ENCODE measurements at regions not wholly inside any gene's neighbourhood (a gene's known extent, or its start where the extent isn't known, plus 50 kb on each side); places are given as distances from the start of the nearest gene placed in this dataset.

- H3K27me3 Mint-ChIP-seq (ENCODE audit: low read depth): no peaks in the 10 kb centered on the region
- H3K36me3 Mint-ChIP-seq (ENCODE audit: low read depth): no peaks in the 10 kb centered on the region
- peaks cover 8% of the 10 kb centered on the region for H3K9me3 Mint-ChIP-seq
- DNase-seq (ENCODE audit: low read depth, low spot score): no peak
- H3K4me1 Mint-ChIP-seq: peaks cover 9% of the 10 kb centered on the region
- no peak overlapping the region for H3K4me3 Mint-ChIP-seq
- no peak overlapping the region for H3K27ac Mint-ChIP-seq (ENCODE audit: unreplicated experiment)
- TF ChIP-seq CTCF (conservative IDR thresholded peaks at IDR 0.05): no peak
Observed at GRCh38 chr2:236661762-236662110, 92.1 kb downstream of the ACKR3 start.

- Mint-ChIP-seq H3K4me3 (no peak overlapping the region), H3K27me3 (ENCODE audit: low read depth) (no peaks in the 10 kb centered on the region), H3K27ac (ENCODE audit: unreplicated experiment) (no peak overlapping the region), H3K36me3 (ENCODE audit: low read depth) (no peaks in the 10 kb centered on the region), H3K9me3 (peaks cover 8% of the 10 kb centered on the region), H3K4me1 (peaks cover 9% of the 10 kb centered on the region)
- no peak for TF ChIP-seq CTCF (conservative IDR thresholded peaks at IDR 0.05)
- no peak for DNase-seq (ENCODE audit: low read depth, low spot score)
Observed at GRCh38 chr2:236662231-236663185, 92.9 kb downstream of the ACKR3 start.

GRCh38 chr2:236663287-236664101 lies 93.9 kb downstream of the ACKR3 start:
- peaks cover 13% of the 10 kb centered on the region for H3K4me1 Mint-ChIP-seq

DNA sequence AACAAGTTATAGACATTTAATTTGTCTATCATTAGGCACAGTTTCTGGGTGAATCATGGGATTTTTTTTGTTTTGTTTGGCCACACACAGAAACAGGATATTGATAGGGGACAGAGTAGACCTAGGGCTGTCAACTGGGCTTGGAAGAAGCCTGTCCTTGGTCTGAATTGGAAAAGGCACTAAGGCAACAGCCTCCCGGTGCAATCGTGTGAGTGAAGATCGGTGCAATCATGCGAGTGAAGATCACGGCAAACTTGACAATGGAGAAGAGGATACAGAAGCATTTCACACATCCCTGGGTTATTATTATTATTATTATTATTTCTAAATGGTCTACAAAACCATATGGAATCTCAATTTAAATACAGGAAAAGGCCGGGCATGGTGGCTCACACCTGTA lies 94.5 kb downstream of the ACKR3 start:
- Mint-ChIP-seq H3K4me1 (peaks cover 13% of the 10 kb centered on the region), H3K27me3 (ENCODE audit: low read depth) (no peaks in the 10 kb centered on the region), H3K9me3 (peaks cover 6% of the 10 kb centered on the region), H3K27ac (ENCODE audit: unreplicated experiment) (no peak overlapping the region), H3K36me3 (ENCODE audit: low read depth) (no peaks in the 10 kb centered on the region), H3K4me3 (no peak overlapping the region)
- no peak for DNase-seq (ENCODE audit: low read depth, low spot score)
- TF ChIP-seq CTCF (conservative IDR thresholded peaks at IDR 0.05): no peak

More at GRCh38 chr2:236663287-236664101, 93.9 kb downstream of the ACKR3 start:
- DNase-seq (ENCODE audit: low read depth, low spot score): no peak
- no peak overlapping the region for H3K4me3 Mint-ChIP-seq
- TF ChIP-seq CTCF (conservative IDR thresholded peaks at IDR 0.05): no peak
- H3K27ac Mint-ChIP-seq (ENCODE audit: unreplicated experiment): no peak overlapping the region
- peaks cover 6% of the 10 kb centered on the region for H3K9me3 Mint-ChIP-seq
- no peaks in the 10 kb centered on the region for H3K27me3 Mint-ChIP-seq (ENCODE audit: low read depth)
- no peaks in the 10 kb centered on the region for H3K36me3 Mint-ChIP-seq (ENCODE audit: low read depth)

DNA sequence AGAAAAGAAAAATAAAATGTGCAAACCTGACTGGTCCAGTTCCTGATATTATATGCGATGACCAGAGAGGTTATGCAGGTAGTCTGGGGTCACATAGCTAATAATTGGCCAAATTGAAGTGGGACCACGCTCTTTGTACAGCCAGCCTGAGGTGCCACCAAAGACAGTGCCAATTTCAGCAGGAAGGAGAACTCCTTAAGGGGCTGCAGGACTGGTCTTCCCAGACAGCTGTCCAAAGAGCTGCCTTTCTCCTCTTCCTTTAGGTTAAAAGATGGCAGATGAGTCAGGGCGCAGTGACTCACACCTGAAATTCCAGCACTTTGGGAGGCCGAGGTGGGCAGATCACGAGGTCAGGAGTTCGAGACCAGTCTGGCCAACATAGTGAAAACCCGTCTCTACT lies 95.5 kb downstream of the ACKR3 start:
- peaks cover 19% of the 10 kb centered on the region for H3K4me1 Mint-ChIP-seq
- H3K27me3 Mint-ChIP-seq (ENCODE audit: low read depth): no peaks in the 10 kb centered on the region
- H3K9me3 Mint-ChIP-seq: peaks cover 6% of the 10 kb centered on the region
- H3K27ac Mint-ChIP-seq (ENCODE audit: unreplicated experiment): no peak overlapping the region
- DNase-seq (ENCODE audit: low read depth, low spot score): no peak
- TF ChIP-seq CTCF (conservative IDR thresholded peaks at IDR 0.05): no peak
- no peaks in the 10 kb centered on the region for H3K36me3 Mint-ChIP-seq (ENCODE audit: low read depth)
- no peak overlapping the region for H3K4me3 Mint-ChIP-seq

Data from neural crest cell (in vitro differentiated cells).